OCI-LY7 (cell line): ENCODE measurements at regions not wholly inside any gene's neighbourhood (a gene's known extent, or its start where the extent isn't known, plus 50 kb on each side); places are given as distances from the start of the nearest gene placed in this dataset.

Experiments used
- BruUV-seq: library from RNA; stranded (reverse); fragments of 400-500 nt; replicated peaks from 2 replicates; lab custom pipeline; 2021; lab: Mats Ljungman, UMichigan
- CTCF ChIA-PET: fragments of 300-600 bp; sonication (Branson Sonifier 250); formaldehyde crosslinking; loops from one replicate; lab custom pipeline; 2022; ENCODE audit warnings: antibody characterized with exemption; ENCODE audit not compliant: unreplicated experiment; lab: Charles Lee
- POLR2A ChIA-PET: fragments of 300-600 bp; sonication (Branson Sonifier 250); formaldehyde crosslinking; loops from one replicate; lab custom pipeline; 2022; ENCODE audit warnings: antibody characterized with exemption; lab: Charles Lee
- DNase-seq: peaks from one replicate; pipeline ENCODE4 v3.0.0-alpha.2; 2015; ENCODE audit warnings: low spot score
- H2AFZ ChIP-seq: fragments of 200-600 bp; sonication (generic), shearing (Covaris generic); 2 replicates; pipeline ENCODE4 v1.6.1; 2014; ENCODE audit warnings: mild to moderate bottlenecking, antibody characterized with exemption, low read length, moderate library complexity
- H3K27ac ChIP-seq: fragments of 200-600 bp; sonication (generic); 2 replicates; pipeline ENCODE4 v1.5.1; 2014; ENCODE audit warnings: mixed run types, low read depth, mild to moderate bottlenecking, moderate library complexity, low read length, inconsistent platforms; ENCODE audit not compliant: poor library complexity, severe bottlenecking
- H3K36me3 ChIP-seq: fragments of 200-600 bp; sonication (generic); 2 replicates; pipeline ENCODE4 v1.6.1; 2014; ENCODE audit warnings: mild to moderate bottlenecking, antibody characterized with exemption, low read length, moderate library complexity, mixed read lengths; ENCODE audit not compliant: insufficient read depth
- H3K4me1 ChIP-seq: fragments of 200-600 bp; sonication (generic); 2 replicates; pipeline ENCODE4 v1.5.1; 2014; ENCODE audit warnings: mild to moderate bottlenecking, low read length; ENCODE audit not compliant: insufficient read depth, poor library complexity, severe bottlenecking
- H3K4me2 ChIP-seq: fragments of 200-600 bp; sonication (generic); 2 replicates; pipeline ENCODE4 v1.6.1; 2014; ENCODE audit warnings: mild to moderate bottlenecking, low read length
- H3K4me3 ChIP-seq: fragments of 200-600 bp; sonication (generic); 2 replicates; pipeline ENCODE4 v1.5.1; 2014; ENCODE audit warnings: mild to moderate bottlenecking, low read depth, low read length; ENCODE audit not compliant: poor library complexity, severe bottlenecking
- H3K79me2 ChIP-seq: fragments of 200-600 bp; sonication (generic); 2 replicates; pipeline ENCODE4 v1.6.1; 2016; ENCODE audit warnings: low read depth, mild to moderate bottlenecking, low read length, moderate library complexity, mixed read lengths; ENCODE audit not compliant: insufficient read depth
- H3K9me2 ChIP-seq: fragments of 200-600 bp; sonication (generic); 2 replicates; pipeline ENCODE4 v1.6.1; 2016; ENCODE audit warnings: mild to moderate bottlenecking, low read length, mixed read lengths; ENCODE audit not compliant: insufficient read depth
- H3K9me3 ChIP-seq: fragments of 200-600 bp; sonication (generic); 2 replicates; pipeline ENCODE4 v1.6.1; 2014; ENCODE audit warnings: mild to moderate bottlenecking, mixed run types, low read length, mixed read lengths
- H4K20me1 ChIP-seq: fragments of 200-600 bp; sonication (generic); 2 replicates; pipeline ENCODE4 v1.6.1; 2014; ENCODE audit warnings: mild to moderate bottlenecking, antibody characterized with exemption, low read length, moderate library complexity, mixed read lengths; ENCODE audit not compliant: insufficient read depth
- EZH2phosphoT487 ChIP-seq: fragments of 200-600 bp; sonication (generic); IDR thresholded peaks from 2 replicates; pipeline ENCODE4 v1.6.1; 2018; ENCODE audit warnings: low read depth, borderline replicate concordance, mild to moderate bottlenecking, mixed run types, antibody characterized with exemption, low read length, moderate library complexity, mixed read lengths
- intact Hi-C: fragments of 100-400 bp; cut with micrococcal nuclease; formaldehyde crosslinking; loops from one replicate; pipeline ENCODE4 v1.10.0; 2022; ENCODE audit not compliant: unreplicated experiment
- TF ChIP-seq, protein P1 (sequence below): fragments of 200-600 bp; sonication (generic); conservative IDR thresholded peaks from 2 replicates; pipeline ENCODE4 v1.5.1; 2014; ENCODE audit warnings: mild to moderate bottlenecking, antibody characterized with exemption, low read length, moderate library complexity, mixed read lengths

GRCh38 chr16:54453871-54454270 lies 167.3 kb upstream of the IRX3 start:
- POLR2A ChIA-PET: no interaction called here

GRCh38 chr16:54447576-54448440 lies 161.2 kb upstream of the IRX3 start:
- Histone ChIP-seq H3K4me2 (no peak overlapping the region), H3K9me3 (no peaks in the 10 kb centered on the region), H3K27ac (no peak overlapping the region), H4K20me1 (no peaks in the 10 kb centered on the region), H3K4me3 (no peak overlapping the region), H3K79me2 (no peaks in the 10 kb centered on the region), H2AFZ (no peak overlapping the region), H3K36me3 (no peaks in the 10 kb centered on the region), H3K4me1 (no peaks in the 10 kb centered on the region), H3K9me2 (no peaks in the 10 kb centered on the region)
- no peak for DNase-seq
- intact Hi-C loops: no loop called here
- ChIA-PET CTCF (no interaction called here), POLR2A (no interaction called here)
- TF ChIP-seq EZH2phosphoT487: no peak
- TF ChIP-seq, protein P1, sequence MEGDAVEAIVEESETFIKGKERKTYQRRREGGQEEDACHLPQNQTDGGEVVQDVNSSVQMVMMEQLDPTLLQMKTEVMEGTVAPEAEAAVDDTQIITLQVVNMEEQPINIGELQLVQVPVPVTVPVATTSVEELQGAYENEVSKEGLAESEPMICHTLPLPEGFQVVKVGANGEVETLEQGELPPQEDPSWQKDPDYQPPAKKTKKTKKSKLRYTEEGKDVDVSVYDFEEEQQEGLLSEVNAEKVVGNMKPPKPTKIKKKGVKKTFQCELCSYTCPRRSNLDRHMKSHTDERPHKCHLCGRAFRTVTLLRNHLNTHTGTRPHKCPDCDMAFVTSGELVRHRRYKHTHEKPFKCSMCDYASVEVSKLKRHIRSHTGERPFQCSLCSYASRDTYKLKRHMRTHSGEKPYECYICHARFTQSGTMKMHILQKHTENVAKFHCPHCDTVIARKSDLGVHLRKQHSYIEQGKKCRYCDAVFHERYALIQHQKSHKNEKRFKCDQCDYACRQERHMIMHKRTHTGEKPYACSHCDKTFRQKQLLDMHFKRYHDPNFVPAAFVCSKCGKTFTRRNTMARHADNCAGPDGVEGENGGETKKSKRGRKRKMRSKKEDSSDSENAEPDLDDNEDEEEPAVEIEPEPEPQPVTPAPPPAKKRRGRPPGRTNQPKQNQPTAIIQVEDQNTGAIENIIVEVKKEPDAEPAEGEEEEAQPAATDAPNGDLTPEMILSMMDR: no peak
- BruUV-seq: no TSS peak

More at GRCh38 chr16:54453871-54454270, 167.3 kb upstream of the IRX3 start:
- no peak overlapping the region for H2AFZ ChIP-seq
- no peak overlapping the region for H3K4me3 ChIP-seq
- no peak overlapping the region for H3K4me2 ChIP-seq
- no peak for TF ChIP-seq EZH2phosphoT487
- H4K20me1 ChIP-seq: no peaks in the 10 kb centered on the region
- H3K4me1 ChIP-seq: no peaks in the 10 kb centered on the region
- no peak overlapping the region for H3K27ac ChIP-seq
- CTCF ChIA-PET: no interaction called here
- no peak for DNase-seq
- no TSS peak for BruUV-seq
- H3K9me2 ChIP-seq: no peaks in the 10 kb centered on the region
- no peaks in the 10 kb centered on the region for H3K9me3 ChIP-seq
- no peaks in the 10 kb centered on the region for H3K36me3 ChIP-seq
- H3K79me2 ChIP-seq: no peaks in the 10 kb centered on the region
- intact Hi-C loops: no loop called here

DNA sequence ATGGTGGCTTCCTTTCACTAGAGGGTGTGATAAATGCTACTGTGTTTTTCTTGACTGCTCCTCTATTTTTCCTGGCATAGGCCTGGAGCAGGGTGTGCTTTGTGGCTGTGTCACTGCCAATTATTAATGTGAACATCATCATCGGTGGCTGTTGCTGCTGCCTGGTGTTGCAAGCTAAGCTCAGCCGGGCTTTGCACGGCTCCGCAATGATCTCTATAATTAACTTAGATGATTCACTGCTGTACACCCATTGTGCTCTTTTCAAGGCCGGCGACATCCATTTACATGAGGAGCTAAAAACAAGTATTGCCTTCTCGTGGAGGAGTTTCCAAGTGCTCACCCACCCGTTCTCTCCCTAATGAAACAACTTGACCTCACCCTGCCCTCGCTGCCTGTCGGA lies 160.1 kb upstream of the IRX3 start:
- intact Hi-C loops: no loop called here
- H4K20me1 ChIP-seq: no peaks in the 10 kb centered on the region
- H3K27ac ChIP-seq: no peak overlapping the region
- H3K9me3 ChIP-seq: no peaks in the 10 kb centered on the region
- H3K4me2 ChIP-seq: no peak overlapping the region
- H3K4me1 ChIP-seq: no peaks in the 10 kb centered on the region
- TF ChIP-seq, protein P1: no peak
- TF ChIP-seq EZH2phosphoT487: no peak
- no peaks in the 10 kb centered on the region for H3K36me3 ChIP-seq
- ChIA-PET POLR2A (no interaction called here), CTCF (no interaction called here)
- H3K79me2 ChIP-seq: no peaks in the 10 kb centered on the region
- H3K4me3 ChIP-seq: no peak overlapping the region
- H2AFZ ChIP-seq: no peak overlapping the region
- no peaks in the 10 kb centered on the region for H3K9me2 ChIP-seq
- BruUV-seq: no TSS peak
- DNase-seq: no peak
